ENCODE measurements at regions not wholly inside any gene's neighbourhood (a gene's known extent, or its start where the extent isn't known, plus 50 kb on each side); places are given as distances from the start of the nearest gene placed in this dataset.

- TF ChIP-seq ZBTB7A (IDR thresholded peaks at IDR 0.05; ENCODE audit: low read depth) (no peak), TEAD4 (IDR thresholded peaks at IDR 0.05) (no peak), NFIC (IDR thresholded peaks at IDR 0.05) (no peak), RAD21 (IDR thresholded peaks at IDR 0.05; ENCODE audit: low read depth) (no peak), YY1 (IDR thresholded peaks at IDR 0.05; ENCODE audit: low read depth) (no peak), FOXM1 (IDR thresholded peaks at IDR 0.05; ENCODE audit: borderline replicate concordance, low read depth) (no peak), TAF1 (IDR thresholded peaks at IDR 0.05; ENCODE audit: low read depth) (no peak), EP300 (IDR thresholded peaks at IDR 0.05; ENCODE audit: borderline replicate concordance) (no peak), REST (IDR thresholded peaks at IDR 0.05; ENCODE audit: low read depth) (no peak), MAX (IDR thresholded peaks at IDR 0.05) (no peak), CEBPB (IDR thresholded peaks at IDR 0.05) (no peak), EGR1 (IDR thresholded peaks at IDR 0.05) (no peak), CREB1 (IDR thresholded peaks at IDR 0.05; ENCODE audit: low read depth) (no peak), TCF12 (IDR thresholded peaks at IDR 0.05; ENCODE audit: low read depth) (no peak)
- TF ChIP-seq, protein P1, sequence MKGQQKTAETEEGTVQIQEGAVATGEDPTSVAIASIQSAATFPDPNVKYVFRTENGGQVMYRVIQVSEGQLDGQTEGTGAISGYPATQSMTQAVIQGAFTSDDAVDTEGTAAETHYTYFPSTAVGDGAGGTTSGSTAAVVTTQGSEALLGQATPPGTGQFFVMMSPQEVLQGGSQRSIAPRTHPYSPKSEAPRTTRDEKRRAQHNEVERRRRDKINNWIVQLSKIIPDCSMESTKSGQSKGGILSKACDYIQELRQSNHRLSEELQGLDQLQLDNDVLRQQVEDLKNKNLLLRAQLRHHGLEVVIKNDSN (IDR thresholded peaks at IDR 0.05), result no peak
Measured at GRCh38 chr21:35737899-35738346, 322.4 kb downstream of the SETD4 start.

GRCh38 chr21:35737449-35737848, 322.9 kb downstream of the SETD4 start:
- no peak for TF ChIP-seq FOXM1 (IDR thresholded peaks at IDR 0.05; ENCODE audit: borderline replicate concordance, low read depth)
- TF ChIP-seq YY1 (IDR thresholded peaks at IDR 0.05; ENCODE audit: low read depth), result no peak
- no peak for TF ChIP-seq EP300 (IDR thresholded peaks at IDR 0.05; ENCODE audit: borderline replicate concordance)
- TF ChIP-seq RAD21 (IDR thresholded peaks at IDR 0.05; ENCODE audit: low read depth), result no peak
- TF ChIP-seq, protein P1 (IDR thresholded peaks at IDR 0.05), result no peak
- TF ChIP-seq CREB1 (IDR thresholded peaks at IDR 0.05; ENCODE audit: low read depth), result no peak
- no peak for TF ChIP-seq MAX (IDR thresholded peaks at IDR 0.05)
- no peak for TF ChIP-seq CEBPB (IDR thresholded peaks at IDR 0.05)
- no peak for TF ChIP-seq ZBTB7A (IDR thresholded peaks at IDR 0.05; ENCODE audit: low read depth)
- no peak for TF ChIP-seq TEAD4 (IDR thresholded peaks at IDR 0.05)
- TF ChIP-seq TCF12 (IDR thresholded peaks at IDR 0.05; ENCODE audit: low read depth), result no peak
- no peak for TF ChIP-seq TAF1 (IDR thresholded peaks at IDR 0.05; ENCODE audit: low read depth)
- TF ChIP-seq NFIC (IDR thresholded peaks at IDR 0.05), result no peak
- no peak for TF ChIP-seq EGR1 (IDR thresholded peaks at IDR 0.05)
- TF ChIP-seq REST (IDR thresholded peaks at IDR 0.05; ENCODE audit: low read depth), result no peak

DNA sequence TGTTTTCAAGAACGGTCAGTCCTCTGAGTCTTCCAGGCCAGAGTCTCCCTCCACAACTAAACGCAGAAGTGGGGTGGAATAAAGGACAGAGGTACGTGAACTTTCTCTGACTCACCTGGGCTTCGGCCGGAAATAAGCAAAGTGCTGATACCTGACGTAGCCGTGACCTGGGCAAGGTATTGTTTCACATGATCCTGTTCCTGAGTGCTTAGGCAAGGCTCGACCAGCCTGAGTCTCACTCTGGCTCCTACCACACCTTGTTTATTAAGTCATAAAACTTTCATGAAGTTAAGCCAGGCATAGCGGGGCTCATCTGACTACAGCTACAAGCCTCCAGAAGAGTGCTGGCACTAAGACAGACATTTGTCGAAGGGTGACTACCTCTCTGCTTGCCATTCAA, 327.5 kb downstream of the SETD4 start:
- no peak for TF ChIP-seq TAF1 (IDR thresholded peaks at IDR 0.05; ENCODE audit: low read depth)
- TF ChIP-seq REST (IDR thresholded peaks at IDR 0.05; ENCODE audit: low read depth), result no peak
- no peak for TF ChIP-seq EGR1 (IDR thresholded peaks at IDR 0.05)
- TF ChIP-seq CREB1 (IDR thresholded peaks at IDR 0.05; ENCODE audit: low read depth), result no peak

DNA sequence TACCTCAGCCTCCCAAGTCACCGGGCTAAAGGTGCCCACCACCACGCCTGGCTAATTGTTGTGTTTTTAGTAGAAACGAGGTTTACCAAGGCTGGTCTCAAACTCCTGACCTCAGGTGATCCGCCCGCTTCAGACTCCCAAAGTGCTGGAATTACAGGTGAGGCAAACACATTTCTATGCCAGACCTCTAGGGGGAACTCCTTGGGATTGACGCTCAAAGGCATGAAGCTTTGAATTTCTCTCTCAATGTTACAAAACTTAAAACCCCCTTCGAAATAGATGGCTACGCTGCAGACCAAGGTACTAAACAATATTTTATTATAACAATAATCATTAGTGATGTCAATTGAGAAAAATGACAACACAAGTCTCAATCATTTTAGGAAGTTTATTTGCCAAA, 330.0 kb downstream of the SETD4 start:
- TF ChIP-seq MAX (IDR thresholded peaks at IDR 0.05) (no peak), CEBPB (IDR thresholded peaks at IDR 0.05) (no peak), RAD21 (IDR thresholded peaks at IDR 0.05; ENCODE audit: low read depth) (no peak), TCF12 (IDR thresholded peaks at IDR 0.05; ENCODE audit: low read depth) (no peak), YY1 (IDR thresholded peaks at IDR 0.05; ENCODE audit: low read depth) (no peak), ZBTB7A (IDR thresholded peaks at IDR 0.05; ENCODE audit: low read depth) (no peak), TEAD4 (IDR thresholded peaks at IDR 0.05) (no peak), FOXM1 (IDR thresholded peaks at IDR 0.05; ENCODE audit: borderline replicate concordance, low read depth) (no peak), REST (IDR thresholded peaks at IDR 0.05; ENCODE audit: low read depth) (no peak), NFIC (IDR thresholded peaks at IDR 0.05) (no peak), CREB1 (IDR thresholded peaks at IDR 0.05; ENCODE audit: low read depth) (no peak), EP300 (IDR thresholded peaks at IDR 0.05; ENCODE audit: borderline replicate concordance) (no peak), EGR1 (IDR thresholded peaks at IDR 0.05) (no peak), TAF1 (IDR thresholded peaks at IDR 0.05; ENCODE audit: low read depth) (no peak)
- TF ChIP-seq, protein P1 (IDR thresholded peaks at IDR 0.05), result no peak

All from Ishikawa (cell line).